ENCODE measurements at regions not wholly inside any gene's neighbourhood (a gene's known extent, or its start where the extent isn't known, plus 50 kb on each side); places are given as distances from the start of the nearest gene placed in this dataset.

DNA sequence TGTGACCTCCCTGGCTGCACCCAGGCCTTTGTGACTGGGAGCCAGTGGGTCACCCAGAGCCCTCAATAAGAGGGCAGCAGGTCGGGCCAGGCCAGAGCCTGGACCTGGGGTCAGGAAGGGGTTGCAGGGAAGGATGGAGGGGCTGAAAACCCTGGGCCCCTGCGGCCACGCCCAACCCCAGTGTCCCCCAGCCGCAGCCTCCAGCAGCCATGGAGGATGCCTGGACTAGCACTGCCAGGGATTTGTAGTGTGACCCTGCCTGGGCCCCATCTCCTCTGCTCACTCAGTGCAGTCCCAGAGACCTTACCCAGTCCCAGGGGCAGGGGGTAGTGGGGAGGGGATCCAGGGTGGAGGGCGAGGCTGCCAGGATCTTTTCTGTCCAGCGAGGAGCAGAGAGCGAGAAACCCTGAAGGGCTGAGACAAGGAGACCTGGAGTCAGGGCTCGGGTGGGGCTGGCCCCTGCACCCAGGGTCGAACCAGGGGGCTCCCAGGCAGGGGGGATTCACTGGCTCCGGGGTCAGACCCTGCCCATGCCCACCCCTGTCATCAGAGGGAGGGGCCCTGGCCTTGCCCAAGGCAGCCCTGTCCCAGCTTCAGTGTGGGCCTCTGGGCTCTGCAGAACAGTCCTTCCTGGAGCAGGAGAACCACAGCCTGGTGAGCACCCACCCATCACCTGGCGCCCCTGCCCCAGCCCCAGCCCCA lies 187.5 kb downstream of the IGLL1 start:
- no peak overlapping the region for H2AFZ ChIP-seq (ENCODE audit: low read depth, low read length, poor library complexity, severe bottlenecking)
- no peak overlapping the region for H3K4me3 ChIP-seq (replicated peaks in 1 of 2; ENCODE audit: low read depth in 1 of 2, low read length in 2 of 2)
- ChIA-PET POLR2A (no interaction called here), RAD21 (ENCODE audit: low non-redundant PET in 1 of 2, low total read pairs in 2 of 2, uncharacterized antibody in 2 of 2, unreplicated experiment in 2 of 2) (no interaction called here), CTCF (no interaction called here)
- H3K9ac ChIP-seq (ENCODE audit: low read length): no peak overlapping the region
- intact Hi-C loops (cut with micrococcal nuclease): no loop called here
- no peaks in the 10 kb centered on the region for H3K36me3 ChIP-seq (ENCODE audit: control insufficient read depth in 1 of 2, insufficient read depth in 2 of 2, low read length in 2 of 2)
- no peaks in the 10 kb centered on the region for H4K20me1 ChIP-seq (ENCODE audit: insufficient read depth)
- no peak overlapping the region for H3K27ac ChIP-seq (ENCODE audit: low read depth, low read length)
- no peaks in the 10 kb centered on the region for H3K79me2 ChIP-seq (ENCODE audit: insufficient read depth, low read length)
- no peaks in the 10 kb centered on the region for H3K4me1 ChIP-seq (ENCODE audit: control insufficient read depth in 1 of 2, insufficient read depth in 2 of 2, low read length in 2 of 2)
- H3K9me2 ChIP-seq (ENCODE audit: insufficient read depth): no peaks in the 10 kb centered on the region
- no TSS peak for BruUV-seq (replicated peaks)
- no peaks in the 10 kb centered on the region for H3K27me3 ChIP-seq (ENCODE audit: insufficient read depth, low read length)
- ATAC-seq: no peak
- H3K9me3 ChIP-seq (ENCODE audit: control insufficient read depth in 1 of 2, insufficient read depth in 1 of 2, low read depth in 1 of 2, low read length in 2 of 2): no peaks in the 10 kb centered on the region
- no peak for TF ChIP-seq CTCF (IDR thresholded peaks at IDR 0.05 in 2 of 3, conservative IDR thresholded peaks at IDR 0.05 in 1 of 3; ENCODE audit: borderline replicate concordance in 1 of 3, insufficient read depth in 1 of 3, low read depth in 2 of 3, low read length in 2 of 3)
- TF ChIP-seq POLR2AphosphoS5 (IDR thresholded peaks at IDR 0.05; ENCODE audit: low read depth, low read length): no peak
- TF ChIP-seq, protein P1, sequence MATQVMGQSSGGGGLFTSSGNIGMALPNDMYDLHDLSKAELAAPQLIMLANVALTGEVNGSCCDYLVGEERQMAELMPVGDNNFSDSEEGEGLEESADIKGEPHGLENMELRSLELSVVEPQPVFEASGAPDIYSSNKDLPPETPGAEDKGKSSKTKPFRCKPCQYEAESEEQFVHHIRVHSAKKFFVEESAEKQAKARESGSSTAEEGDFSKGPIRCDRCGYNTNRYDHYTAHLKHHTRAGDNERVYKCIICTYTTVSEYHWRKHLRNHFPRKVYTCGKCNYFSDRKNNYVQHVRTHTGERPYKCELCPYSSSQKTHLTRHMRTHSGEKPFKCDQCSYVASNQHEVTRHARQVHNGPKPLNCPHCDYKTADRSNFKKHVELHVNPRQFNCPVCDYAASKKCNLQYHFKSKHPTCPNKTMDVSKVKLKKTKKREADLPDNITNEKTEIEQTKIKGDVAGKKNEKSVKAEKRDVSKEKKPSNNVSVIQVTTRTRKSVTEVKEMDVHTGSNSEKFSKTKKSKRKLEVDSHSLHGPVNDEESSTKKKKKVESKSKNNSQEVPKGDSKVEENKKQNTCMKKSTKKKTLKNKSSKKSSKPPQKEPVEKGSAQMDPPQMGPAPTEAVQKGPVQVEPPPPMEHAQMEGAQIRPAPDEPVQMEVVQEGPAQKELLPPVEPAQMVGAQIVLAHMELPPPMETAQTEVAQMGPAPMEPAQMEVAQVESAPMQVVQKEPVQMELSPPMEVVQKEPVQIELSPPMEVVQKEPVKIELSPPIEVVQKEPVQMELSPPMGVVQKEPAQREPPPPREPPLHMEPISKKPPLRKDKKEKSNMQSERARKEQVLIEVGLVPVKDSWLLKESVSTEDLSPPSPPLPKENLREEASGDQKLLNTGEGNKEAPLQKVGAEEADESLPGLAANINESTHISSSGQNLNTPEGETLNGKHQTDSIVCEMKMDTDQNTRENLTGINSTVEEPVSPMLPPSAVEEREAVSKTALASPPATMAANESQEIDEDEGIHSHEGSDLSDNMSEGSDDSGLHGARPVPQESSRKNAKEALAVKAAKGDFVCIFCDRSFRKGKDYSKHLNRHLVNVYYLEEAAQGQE (IDR thresholded peaks at IDR 0.05; ENCODE audit: low read depth): no peak
- no peak overlapping the region for H3K4me2 ChIP-seq (ENCODE audit: low read length)
- DNase-seq (ENCODE audit: low read depth, low spot score): no peak
